OCI-LY1 (cell line): ENCODE measurements at regions not wholly inside any gene's neighbourhood (a gene's known extent, or its start where the extent isn't known, plus 50 kb on each side); places are given as distances from the start of the nearest gene placed in this dataset.

Experiments used
- H2AFZ ChIP-seq: fragments of 200-600 bp; sonication (generic), shearing (Covaris generic); 2 replicates; pipeline ENCODE4 v1.6.0; 2014; ENCODE audit warnings: antibody characterized with exemption, mild to moderate bottlenecking, low read length
- H3F3A ChIP-seq: fragments of 200-600 bp; sonication (generic), shearing (Covaris generic); 2 replicates; pipeline ENCODE4 v1.6.0; 2014; ENCODE audit warnings: mild to moderate bottlenecking, antibody characterized with exemption, low read length, moderate library complexity; ENCODE audit not compliant: insufficient read depth
- H3K27ac ChIP-seq: fragments of 200-600 bp; sonication (generic); 2 replicates; pipeline ENCODE4 v1.5.1; 2014; ENCODE audit warnings: low read length, mixed run types, mild to moderate bottlenecking, low read depth; ENCODE audit not compliant: poor library complexity, severe bottlenecking
- H3K27me3 ChIP-seq: fragments of 200-600 bp; sonication (generic); 2 replicates; pipeline ENCODE4 v1.6.0; 2014; ENCODE audit warnings: antibody characterized with exemption, mild to moderate bottlenecking, low read length, moderate library complexity; ENCODE audit not compliant: insufficient read depth
- H3K36me3 ChIP-seq: fragments of 200-600 bp; sonication (generic); 2 replicates; pipeline ENCODE4 v1.6.1; 2014; ENCODE audit warnings: mild to moderate bottlenecking, antibody characterized with exemption, low read length, moderate library complexity, mixed read lengths; ENCODE audit not compliant: insufficient read depth
- H3K4me1 ChIP-seq: fragments of 200-600 bp; sonication (generic); 2 replicates; pipeline ENCODE4 v1.5.1; 2014; ENCODE audit warnings: mild to moderate bottlenecking, low read length, moderate library complexity; ENCODE audit not compliant: insufficient read depth, severe bottlenecking
- H3K4me2 ChIP-seq: fragments of 200-600 bp; sonication (generic), shearing (Covaris generic); 2 replicates; pipeline ENCODE4 v1.6.1; 2014; ENCODE audit warnings: low read length
- H3K4me3 ChIP-seq: fragments of 200-600 bp; sonication (generic); 2 replicates; pipeline ENCODE4 v1.5.1; 2014; ENCODE audit warnings: low read length, low read depth, mild to moderate bottlenecking, mixed read lengths; ENCODE audit not compliant: poor library complexity, severe bottlenecking
- H3K79me2 ChIP-seq: fragments of 200-600 bp; shearing (Covaris generic); 2 replicates; pipeline ENCODE4 v1.6.1; 2016; ENCODE audit warnings: mixed run types, low read length, mixed read lengths; ENCODE audit not compliant: insufficient read depth
- H3K9ac ChIP-seq: fragments of 200-600 bp; sonication (generic), shearing (Covaris generic); 2 replicates; pipeline ENCODE4 v1.6.1; 2014; ENCODE audit warnings: mild to moderate bottlenecking, low read length, mixed read lengths
- H3K9me2 ChIP-seq: fragments of 200-600 bp; sonication (generic), shearing (Covaris generic); 2 replicates; pipeline ENCODE4 v1.6.1; 2014; ENCODE audit warnings: low read depth, mild to moderate bottlenecking, low read length, mixed read lengths
- H3K9me3 ChIP-seq: fragments of 200-600 bp; shearing (Covaris generic); 2 replicates; pipeline ENCODE4 v1.6.1; 2014; ENCODE audit warnings: low read length, mixed read lengths
- H4K20me1 ChIP-seq: fragments of 200-600 bp; sonication (generic), shearing (Covaris generic); 2 replicates; pipeline ENCODE4 v1.6.0; 2016; ENCODE audit warnings: mild to moderate bottlenecking, low read length; ENCODE audit not compliant: insufficient read depth
- CTCF ChIP-seq: fragments of 200-600 bp; sonication (generic), shearing (Covaris generic); IDR thresholded peaks from 2 replicates; pipeline ENCODE4 v1.5.1; 2017; ENCODE audit warnings: mild to moderate bottlenecking, antibody characterized with exemption, low read length, moderate library complexity, mixed read lengths
- EZH2 ChIP-seq: fragments of 200-600 bp; sonication (generic), shearing (Covaris generic); IDR thresholded peaks from 2 replicates; pipeline ENCODE4 v1.8.0; 2017; ENCODE audit warnings: borderline replicate concordance, mixed run types, mild to moderate bottlenecking, antibody characterized with exemption, low read length, moderate library complexity, mixed read lengths

GRCh38 chr4:60868232-60868960, 331.7 kb upstream of the ADGRL3 start:
- H4K20me1 ChIP-seq: no peaks in the 10 kb centered on the region
- H3K27me3 ChIP-seq: no peaks in the 10 kb centered on the region
- H3K4me2 ChIP-seq: no peak overlapping the region
- H3K36me3 ChIP-seq: no peaks in the 10 kb centered on the region
- no peak overlapping the region for H2AFZ ChIP-seq
- no peaks in the 10 kb centered on the region for H3F3A ChIP-seq
- no peaks in the 10 kb centered on the region for H3K4me1 ChIP-seq
- H3K9me3 ChIP-seq: no peaks in the 10 kb centered on the region
- H3K27ac ChIP-seq: no peak overlapping the region
- TF ChIP-seq EZH2 (no peak), CTCF (no peak)
- H3K4me3 ChIP-seq: no peak overlapping the region
- no peaks in the 10 kb centered on the region for H3K9me2 ChIP-seq
- no peaks in the 10 kb centered on the region for H3K79me2 ChIP-seq
- H3K9ac ChIP-seq: no peak overlapping the region

GRCh38 chr4:60879135-60879701, 320.9 kb upstream of the ADGRL3 start:
- no peak overlapping the region for H2AFZ ChIP-seq
- no peaks in the 10 kb centered on the region for H3K36me3 ChIP-seq
- H4K20me1 ChIP-seq: no peaks in the 10 kb centered on the region
- no peak overlapping the region for H3K4me3 ChIP-seq
- H3K9me2 ChIP-seq: no peaks in the 10 kb centered on the region
- no peaks in the 10 kb centered on the region for H3K27me3 ChIP-seq
- H3K9me3 ChIP-seq: no peaks in the 10 kb centered on the region
- no peaks in the 10 kb centered on the region for H3K4me1 ChIP-seq
- no peaks in the 10 kb centered on the region for H3K79me2 ChIP-seq
- H3K9ac ChIP-seq: no peak overlapping the region
- TF ChIP-seq EZH2 (no peak), CTCF (no peak)
- H3K4me2 ChIP-seq: no peak overlapping the region
- no peak overlapping the region for H3K27ac ChIP-seq
- no peaks in the 10 kb centered on the region for H3F3A ChIP-seq

- Histone ChIP-seq H3K36me3 (no peaks in the 10 kb centered on the region), H3K9ac (no peak overlapping the region), H3K4me1 (no peaks in the 10 kb centered on the region), H3K9me3 (no peaks in the 10 kb centered on the region), H3F3A (no peaks in the 10 kb centered on the region), H3K4me3 (no peak overlapping the region), H4K20me1 (no peaks in the 10 kb centered on the region), H3K79me2 (no peaks in the 10 kb centered on the region), H3K27ac (no peak overlapping the region), H3K4me2 (no peak overlapping the region), H2AFZ (no peak overlapping the region), H3K27me3 (no peaks in the 10 kb centered on the region), H3K9me2 (no peaks in the 10 kb centered on the region)
- TF ChIP-seq CTCF (no peak), EZH2 (no peak)
Observed at GRCh38 chr4:60884587-60884986, 315.5 kb upstream of the ADGRL3 start.
